ENCODE measurements at regions not wholly inside any gene's neighbourhood (a gene's known extent, or its start where the extent isn't known, plus 50 kb on each side); places are given as distances from the start of the nearest gene placed in this dataset.

DNA sequence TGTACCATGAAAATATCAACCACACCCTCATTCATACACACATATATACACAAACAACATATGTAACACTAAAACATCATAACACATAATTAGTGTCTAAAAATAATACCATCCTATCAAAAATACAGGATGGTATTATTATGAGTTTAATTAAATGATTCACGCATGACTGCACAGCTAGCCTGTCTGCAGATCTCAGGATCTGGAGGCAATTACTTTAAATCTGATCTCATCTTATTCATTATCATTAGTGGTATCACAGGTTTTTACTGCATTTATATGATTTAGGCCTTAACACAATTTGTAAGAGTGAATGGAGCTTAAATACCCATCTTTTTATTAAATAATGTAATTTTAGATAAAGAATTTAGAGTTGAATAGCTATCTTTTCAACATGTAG, 443.4 kb upstream of the LINC00305 start:
- Histone ChIP-seq H3K27ac (ENCODE audit: low read depth in 2 of 2, low read length in 1 of 2) (no peak overlapping the region), H3K4me1 (ENCODE audit: control insufficient read depth in 2 of 2, insufficient read depth in 2 of 2, low read length in 1 of 2) (no peaks in the 10 kb centered on the region), H3K4me3 (ENCODE audit: low read depth in 1 of 2, low read length in 2 of 2) (no peak overlapping the region), H3K9me3 (ENCODE audit: control insufficient read depth in 2 of 2, insufficient read depth in 1 of 2, low read depth in 1 of 2, low read length in 1 of 2) (peaks cover 0 to 6% of the 10 kb centered on the region in 2 donors), H3K27me3 (ENCODE audit: control insufficient read depth in 1 of 2, insufficient read depth in 2 of 2, low read length in 2 of 2) (no peaks in the 10 kb centered on the region), H3K36me3 (ENCODE audit: control insufficient read depth in 2 of 2, insufficient read depth in 2 of 2, low read length in 1 of 2) (no peaks in the 10 kb centered on the region)
- 92 to 93% methylated on average over 1 of the region's 1 CpG for WGBS, 2 donors

DNA sequence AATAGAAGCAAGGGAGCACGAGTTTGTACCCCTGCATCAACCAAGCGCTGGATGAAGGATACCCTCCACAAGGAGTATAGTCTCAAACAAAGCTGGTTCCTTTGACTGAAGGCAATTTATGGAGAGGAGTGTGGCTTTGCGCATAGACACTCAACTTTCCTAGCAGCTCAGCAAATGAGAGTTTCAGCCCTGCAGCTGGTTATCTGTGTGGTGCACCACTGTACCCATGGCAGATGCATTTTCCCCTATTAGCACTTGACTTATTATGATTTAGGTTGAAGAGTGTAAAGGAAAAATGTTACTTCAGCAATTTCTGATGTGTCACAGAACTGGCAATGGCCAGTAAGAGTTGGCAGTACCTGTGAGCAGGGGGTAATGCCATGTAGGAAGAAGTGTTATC, 440.1 kb upstream of the LINC00305 start:
- WGBS, 2 donors: 65 to 66% methylated on average over 3 of the region's 3 CpGs

DNA sequence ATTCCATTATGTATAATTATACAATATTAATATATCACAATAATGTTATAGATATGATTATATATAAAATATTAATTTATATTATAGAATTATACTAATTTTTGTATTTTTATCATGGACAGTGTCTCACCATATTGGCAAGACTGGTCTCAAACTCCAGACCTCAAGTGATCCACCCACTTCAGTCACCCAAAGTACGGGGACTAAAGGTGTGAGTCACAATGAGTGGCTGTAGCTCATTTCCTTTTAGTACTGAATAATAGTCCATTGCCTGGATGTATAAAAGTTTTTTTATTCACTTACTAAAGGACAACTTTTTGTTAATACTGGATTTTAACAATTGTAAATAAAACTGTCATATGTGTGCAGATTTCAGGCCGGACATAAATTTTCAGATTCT, 417.6 kb upstream of the LINC00305 start:
- H3K9me3 ChIP-seq (ENCODE audit: control insufficient read depth in 2 of 2, insufficient read depth in 1 of 2, low read depth in 1 of 2, low read length in 1 of 2): peaks cover 0 to 2% of the 10 kb centered on the region in 2 donors
- H3K4me3 ChIP-seq (ENCODE audit: low read depth in 1 of 2, low read length in 2 of 2): no peak overlapping the region
- WGBS, 2 donors: 84 to 92% methylated on average over 2 of the region's 2 CpGs
- H3K27me3 ChIP-seq (ENCODE audit: control insufficient read depth in 1 of 2, insufficient read depth in 2 of 2, low read length in 2 of 2): no peaks in the 10 kb centered on the region
- no peak overlapping the region for H3K27ac ChIP-seq (ENCODE audit: low read depth in 2 of 2, low read length in 1 of 2)
- no peaks in the 10 kb centered on the region for H3K36me3 ChIP-seq (ENCODE audit: control insufficient read depth in 2 of 2, insufficient read depth in 2 of 2, low read length in 1 of 2)
- H3K4me1 ChIP-seq (ENCODE audit: control insufficient read depth in 2 of 2, insufficient read depth in 2 of 2, low read length in 1 of 2): no peaks in the 10 kb centered on the region

More for the DNA sequence above, 440.1 kb upstream of the LINC00305 start:
- Histone ChIP-seq H3K27ac (ENCODE audit: low read depth in 2 of 2, low read length in 1 of 2) (no peak overlapping the region), H3K4me1 (ENCODE audit: control insufficient read depth in 2 of 2, insufficient read depth in 2 of 2, low read length in 1 of 2) (no peaks in the 10 kb centered on the region), H3K36me3 (ENCODE audit: control insufficient read depth in 2 of 2, insufficient read depth in 2 of 2, low read length in 1 of 2) (no peaks in the 10 kb centered on the region), H3K9me3 (ENCODE audit: control insufficient read depth in 2 of 2, insufficient read depth in 1 of 2, low read depth in 1 of 2, low read length in 1 of 2) (peaks cover 0 to 6% of the 10 kb centered on the region in 2 donors), H3K4me3 (ENCODE audit: low read depth in 1 of 2, low read length in 2 of 2) (no peak overlapping the region), H3K27me3 (ENCODE audit: control insufficient read depth in 1 of 2, insufficient read depth in 2 of 2, low read length in 2 of 2) (no peaks in the 10 kb centered on the region)

DNA sequence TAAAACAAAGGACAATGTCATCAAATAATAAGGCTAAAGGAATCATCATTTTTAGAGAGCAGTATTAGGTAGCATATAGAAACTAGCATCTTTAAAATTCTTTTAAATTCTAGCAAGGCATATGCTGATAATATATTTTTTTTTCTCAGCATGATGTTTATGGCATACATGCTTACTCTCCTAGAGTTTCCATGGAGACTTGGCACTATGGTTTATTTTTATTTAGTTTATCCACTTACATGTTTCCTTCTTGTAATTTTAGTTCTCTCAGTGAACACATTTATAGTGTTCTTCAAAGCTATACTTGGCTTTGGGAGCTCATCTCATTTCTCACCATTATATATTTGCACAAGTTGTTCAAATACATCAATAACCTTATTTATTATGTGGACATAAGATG, 413.8 kb upstream of the LINC00305 start:
- Histone ChIP-seq H3K27ac (ENCODE audit: low read depth in 2 of 2, low read length in 1 of 2) (no peak overlapping the region), H3K9me3 (ENCODE audit: control insufficient read depth in 2 of 2, insufficient read depth in 1 of 2, low read depth in 1 of 2, low read length in 1 of 2) (no peaks in the 10 kb centered on the region), H3K4me3 (ENCODE audit: low read depth in 1 of 2, low read length in 2 of 2) (no peak overlapping the region), H3K36me3 (ENCODE audit: control insufficient read depth in 2 of 2, insufficient read depth in 2 of 2, low read length in 1 of 2) (no peaks in the 10 kb centered on the region), H3K27me3 (ENCODE audit: control insufficient read depth in 1 of 2, insufficient read depth in 2 of 2, low read length in 2 of 2) (no peaks in the 10 kb centered on the region), H3K4me1 (ENCODE audit: control insufficient read depth in 2 of 2, insufficient read depth in 2 of 2, low read length in 1 of 2) (no peaks in the 10 kb centered on the region)

DNA sequence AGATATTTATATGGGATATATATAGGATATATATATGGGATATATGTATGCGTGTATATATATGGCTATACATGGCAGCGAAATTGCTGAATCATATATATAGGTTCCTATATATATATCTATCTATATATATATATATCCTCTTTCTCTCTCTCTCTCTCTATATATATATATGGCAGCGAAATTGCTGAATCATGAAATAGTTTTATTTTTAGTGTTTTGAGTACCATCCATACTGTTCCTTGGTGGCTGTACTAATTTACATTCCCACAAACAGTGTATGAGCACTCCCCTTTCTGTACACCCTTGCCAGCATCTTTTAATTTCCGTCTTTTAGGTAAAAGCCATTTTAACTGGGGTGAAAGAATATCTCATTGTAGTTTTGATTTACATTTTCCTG, 397.6 kb upstream of the LINC00305 start:
- 71 to 77% methylated on average over 4 of the region's 4 CpGs for WGBS, 2 donors
- Histone ChIP-seq H3K27me3 (ENCODE audit: control insufficient read depth in 1 of 2, insufficient read depth in 2 of 2, low read length in 2 of 2) (no peaks in the 10 kb centered on the region), H3K9me3 (ENCODE audit: control insufficient read depth in 2 of 2, insufficient read depth in 1 of 2, low read depth in 1 of 2, low read length in 1 of 2) (no peaks in the 10 kb centered on the region), H3K27ac (ENCODE audit: low read depth in 2 of 2, low read length in 1 of 2) (no peak overlapping the region), H3K4me3 (ENCODE audit: low read depth in 1 of 2, low read length in 2 of 2) (no peak overlapping the region), H3K4me1 (ENCODE audit: control insufficient read depth in 2 of 2, insufficient read depth in 2 of 2, low read length in 1 of 2) (no peaks in the 10 kb centered on the region), H3K36me3 (ENCODE audit: control insufficient read depth in 2 of 2, insufficient read depth in 2 of 2, low read length in 1 of 2) (no peaks in the 10 kb centered on the region)

DNA sequence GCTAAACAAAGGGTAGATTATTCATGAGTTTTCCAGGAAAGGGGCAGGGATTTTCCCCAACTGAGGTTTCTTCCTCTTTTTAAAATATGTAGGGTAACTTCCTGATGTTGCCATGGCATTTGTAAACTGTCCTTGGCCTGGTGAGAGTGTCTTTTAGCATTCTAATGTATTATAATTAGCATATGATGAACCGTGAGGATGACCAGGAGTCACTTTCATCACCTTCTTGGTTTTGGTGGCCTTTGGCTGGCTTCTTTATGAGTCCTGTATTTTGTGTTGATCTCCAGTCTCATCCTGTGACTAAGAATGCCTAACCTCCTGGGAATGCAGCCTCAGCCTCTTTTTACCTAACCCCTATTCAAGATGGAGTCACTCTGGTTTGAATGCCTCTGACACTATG, 391.0 kb upstream of the LINC00305 start:
- 58 to 74% methylated on average over 1 of the region's 1 CpG for WGBS, 2 donors
- no peaks in the 10 kb centered on the region for H3K4me1 ChIP-seq (ENCODE audit: control insufficient read depth in 2 of 2, insufficient read depth in 2 of 2, low read length in 1 of 2)

DNA sequence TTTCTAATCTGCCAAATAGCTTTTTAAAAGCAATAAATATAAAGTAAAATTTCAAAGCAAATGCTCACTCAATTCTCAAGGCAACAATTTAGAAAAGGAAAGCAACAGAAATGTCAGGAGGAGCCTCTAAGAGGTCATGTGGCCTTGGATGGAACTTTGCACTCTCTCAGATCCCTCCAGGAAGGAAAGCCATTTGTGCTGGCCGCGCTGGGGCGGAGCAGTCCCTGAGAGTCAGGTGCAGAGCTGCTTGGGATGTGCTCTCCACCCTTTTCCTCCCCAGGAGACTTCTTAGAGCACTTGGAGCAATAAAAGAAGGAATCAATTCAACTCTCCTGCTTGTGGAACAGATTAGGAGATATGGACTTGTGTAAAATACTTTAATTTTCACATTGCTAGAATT, 379.8 kb upstream of the LINC00305 start:
- WGBS, 2 donors: 79 to 89% methylated on average over 3 of the region's 3 CpGs
- Histone ChIP-seq H3K27me3 (ENCODE audit: control insufficient read depth in 1 of 2, insufficient read depth in 2 of 2, low read length in 2 of 2) (no peaks in the 10 kb centered on the region), H3K9me3 (ENCODE audit: control insufficient read depth in 2 of 2, insufficient read depth in 1 of 2, low read depth in 1 of 2, low read length in 1 of 2) (peaks cover 0 to 1% of the 10 kb centered on the region in 2 donors), H3K4me1 (ENCODE audit: control insufficient read depth in 2 of 2, insufficient read depth in 2 of 2, low read length in 1 of 2) (no peaks in the 10 kb centered on the region), H3K4me3 (ENCODE audit: low read depth in 1 of 2, low read length in 2 of 2) (no peak overlapping the region), H3K36me3 (ENCODE audit: control insufficient read depth in 2 of 2, insufficient read depth in 2 of 2, low read length in 1 of 2) (no peaks in the 10 kb centered on the region), H3K27ac (ENCODE audit: low read depth in 2 of 2, low read length in 1 of 2) (no peak overlapping the region)

More for the DNA sequence above, 391.0 kb upstream of the LINC00305 start:
- no peaks in the 10 kb centered on the region for H3K9me3 ChIP-seq (ENCODE audit: control insufficient read depth in 2 of 2, insufficient read depth in 1 of 2, low read depth in 1 of 2, low read length in 1 of 2)
- no peaks in the 10 kb centered on the region for H3K36me3 ChIP-seq (ENCODE audit: control insufficient read depth in 2 of 2, insufficient read depth in 2 of 2, low read length in 1 of 2)
- no peak overlapping the region for H3K4me3 ChIP-seq (ENCODE audit: low read depth in 1 of 2, low read length in 2 of 2)
- H3K27ac ChIP-seq (ENCODE audit: low read depth in 2 of 2, low read length in 1 of 2): no peak overlapping the region
- no peaks in the 10 kb centered on the region for H3K27me3 ChIP-seq (ENCODE audit: control insufficient read depth in 1 of 2, insufficient read depth in 2 of 2, low read length in 2 of 2)

DNA sequence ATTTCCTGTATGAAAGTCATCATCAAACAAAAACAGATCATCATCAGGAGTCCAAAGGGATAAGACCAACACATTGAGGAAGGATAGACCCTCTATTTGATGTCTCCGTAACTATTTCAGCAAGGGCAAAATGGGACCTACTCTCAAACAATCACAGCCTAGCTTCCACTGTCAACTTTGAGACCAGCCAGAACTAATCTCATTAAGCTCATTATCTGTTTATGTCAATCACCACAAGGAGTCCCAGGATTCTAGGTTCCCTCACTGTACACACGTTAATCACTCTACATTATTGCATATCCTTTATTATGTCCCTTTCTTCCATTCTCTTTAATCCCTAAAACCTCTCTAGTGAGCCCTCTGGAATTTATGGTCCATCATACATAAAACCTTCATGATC, 370.3 kb upstream of the LINC00305 start:
- Histone ChIP-seq H3K27me3 (ENCODE audit: control insufficient read depth in 1 of 2, insufficient read depth in 2 of 2, low read length in 2 of 2) (no peaks in the 10 kb centered on the region), H3K9me3 (ENCODE audit: control insufficient read depth in 2 of 2, insufficient read depth in 1 of 2, low read depth in 1 of 2, low read length in 1 of 2) (no peaks in the 10 kb centered on the region), H3K4me1 (ENCODE audit: control insufficient read depth in 2 of 2, insufficient read depth in 2 of 2, low read length in 1 of 2) (no peaks in the 10 kb centered on the region), H3K36me3 (ENCODE audit: control insufficient read depth in 2 of 2, insufficient read depth in 2 of 2, low read length in 1 of 2) (no peaks in the 10 kb centered on the region), H3K4me3 (ENCODE audit: low read depth in 1 of 2, low read length in 2 of 2) (no peak overlapping the region), H3K27ac (ENCODE audit: low read depth in 2 of 2, low read length in 1 of 2) (no peak overlapping the region)
- WGBS, 2 donors: 72 to 82% methylated on average over 2 of the region's 2 CpGs

DNA sequence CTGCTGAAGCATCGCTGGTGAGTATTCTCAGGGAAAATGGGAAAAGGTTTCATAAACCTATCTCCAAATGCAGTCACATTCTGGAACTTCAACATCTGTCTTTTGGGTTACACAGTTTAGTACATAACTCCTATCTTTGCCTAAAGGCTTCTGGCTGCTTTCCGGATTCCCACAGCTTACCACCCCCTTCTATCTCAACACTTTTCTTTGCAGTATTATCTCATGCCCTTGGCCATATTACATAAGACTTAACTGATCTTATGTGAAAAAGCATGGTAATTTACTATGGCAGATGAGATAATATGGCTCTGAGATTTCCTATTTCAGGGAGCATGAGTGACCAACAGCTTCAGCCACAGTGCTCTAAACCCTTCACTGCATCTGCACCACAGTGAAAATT, 369.3 kb upstream of the LINC00305 start:
- Histone ChIP-seq H3K4me1 (ENCODE audit: control insufficient read depth in 2 of 2, insufficient read depth in 2 of 2, low read length in 1 of 2) (no peaks in the 10 kb centered on the region), H3K9me3 (ENCODE audit: control insufficient read depth in 2 of 2, insufficient read depth in 1 of 2, low read depth in 1 of 2, low read length in 1 of 2) (no peaks in the 10 kb centered on the region), H3K4me3 (ENCODE audit: low read depth in 1 of 2, low read length in 2 of 2) (no peak overlapping the region), H3K27ac (ENCODE audit: low read depth in 2 of 2, low read length in 1 of 2) (no peak overlapping the region), H3K36me3 (ENCODE audit: control insufficient read depth in 2 of 2, insufficient read depth in 2 of 2, low read length in 1 of 2) (no peaks in the 10 kb centered on the region), H3K27me3 (ENCODE audit: control insufficient read depth in 1 of 2, insufficient read depth in 2 of 2, low read length in 2 of 2) (no peaks in the 10 kb centered on the region)
- WGBS, 2 donors: 87 to 92% methylated on average over 2 of the region's 2 CpGs

DNA sequence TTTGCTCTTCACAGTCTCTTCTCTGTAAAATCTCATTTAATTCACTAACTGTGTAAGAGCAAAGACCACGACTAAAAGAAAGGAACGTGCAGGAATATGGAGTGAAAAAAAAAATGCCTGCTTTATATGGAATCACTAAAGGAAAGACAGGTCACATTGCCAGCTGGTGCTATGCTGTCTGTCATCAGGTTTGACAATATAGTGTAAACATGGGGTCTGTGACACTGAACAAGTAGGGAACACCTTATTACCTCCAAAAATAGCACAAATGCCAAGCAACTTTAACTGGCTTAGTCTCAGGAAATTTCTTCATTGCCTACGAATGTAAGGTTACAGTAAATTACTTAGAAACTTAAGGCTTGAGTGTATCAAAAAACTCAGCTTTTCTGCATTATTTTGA, 364.5 kb upstream of the LINC00305 start:
- Histone ChIP-seq H3K36me3 (ENCODE audit: control insufficient read depth in 2 of 2, insufficient read depth in 2 of 2, low read length in 1 of 2) (no peaks in the 10 kb centered on the region), H3K4me3 (ENCODE audit: low read depth in 1 of 2, low read length in 2 of 2) (no peak overlapping the region), H3K27me3 (ENCODE audit: control insufficient read depth in 1 of 2, insufficient read depth in 2 of 2, low read length in 2 of 2) (no peaks in the 10 kb centered on the region), H3K9me3 (ENCODE audit: control insufficient read depth in 2 of 2, insufficient read depth in 1 of 2, low read depth in 1 of 2, low read length in 1 of 2) (no peaks in the 10 kb centered on the region), H3K4me1 (ENCODE audit: control insufficient read depth in 2 of 2, insufficient read depth in 2 of 2, low read length in 1 of 2) (no peaks in the 10 kb centered on the region), H3K27ac (ENCODE audit: low read depth in 2 of 2, low read length in 1 of 2) (no peak overlapping the region)
- 56 to 60% methylated on average over 3 of the region's 3 CpGs for WGBS, 2 donors

Measured in esophagus (tissue), 2 donors.